H4 (cell line): ENCODE measurements at regions not wholly inside any gene's neighbourhood (a gene's known extent, or its start where the extent isn't known, plus 50 kb on each side); places are given as distances from the start of the nearest gene placed in this dataset.
"Not testable (repeated sequence)": the region's sequence is repeated elsewhere in the genome, so short reads cannot be mapped to it uniquely, and the experiment has no call there.

Experiments used
- DNase-seq: peaks from one replicate; pipeline ENCODE4 v3.0.0-alpha.2; 2015; ENCODE audit warnings: low spot score

GRCh38 chrX:94834226-94834625 is 1160.2 kb downstream of the FAM133A start:
- peak; percentile 3 for DNase-seq

- DNase-seq = no peak
Measured at GRCh38 chrX:94850811-94851210, 1176.8 kb downstream of the FAM133A start.

DNA sequence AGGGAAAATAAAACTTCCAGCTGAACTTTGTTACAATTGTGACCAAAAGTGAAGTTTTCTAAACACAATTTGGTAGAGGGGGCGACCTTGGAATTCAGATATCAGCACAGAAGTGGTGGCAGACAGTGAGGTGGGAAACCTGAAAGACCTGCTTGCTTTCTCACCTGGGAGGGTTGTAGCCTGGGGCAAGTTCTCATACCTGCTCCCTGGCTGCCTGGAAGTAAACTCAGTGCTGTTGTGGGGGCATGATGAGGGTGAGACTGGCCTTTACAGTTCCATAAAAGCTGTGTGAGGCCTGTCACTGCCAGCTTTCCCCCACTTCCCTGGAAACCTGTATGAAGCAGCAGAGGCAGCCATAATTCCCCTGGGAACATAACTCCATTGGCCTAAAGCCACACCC is 1180.2 kb downstream of the FAM133A start:
- DNase-seq = no peak

GRCh38 chrX:94862470-94862869 is 1188.5 kb downstream of the FAM133A start:
- DNase-seq = peak; percentile 2

DNA sequence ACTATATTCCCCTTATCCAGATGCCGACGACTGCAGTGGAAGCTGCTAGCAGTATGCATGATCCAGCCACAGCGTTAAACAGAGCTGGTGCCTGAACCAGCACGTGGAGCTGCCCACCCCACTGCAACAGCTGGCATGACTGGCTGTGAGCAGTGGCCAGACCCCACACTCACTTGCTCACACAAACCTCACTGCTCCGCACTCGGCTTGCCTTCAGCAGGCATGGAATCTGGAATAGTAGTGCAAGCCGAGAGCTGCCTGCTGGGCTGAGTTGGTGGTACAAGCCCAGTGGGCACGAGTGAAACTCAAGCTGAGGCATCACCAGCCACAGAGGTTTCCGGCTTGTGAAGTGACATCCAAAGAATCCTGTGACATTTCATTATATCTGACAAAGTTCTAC is 1197.6 kb downstream of the FAM133A start:
- no peak for DNase-seq

DNA sequence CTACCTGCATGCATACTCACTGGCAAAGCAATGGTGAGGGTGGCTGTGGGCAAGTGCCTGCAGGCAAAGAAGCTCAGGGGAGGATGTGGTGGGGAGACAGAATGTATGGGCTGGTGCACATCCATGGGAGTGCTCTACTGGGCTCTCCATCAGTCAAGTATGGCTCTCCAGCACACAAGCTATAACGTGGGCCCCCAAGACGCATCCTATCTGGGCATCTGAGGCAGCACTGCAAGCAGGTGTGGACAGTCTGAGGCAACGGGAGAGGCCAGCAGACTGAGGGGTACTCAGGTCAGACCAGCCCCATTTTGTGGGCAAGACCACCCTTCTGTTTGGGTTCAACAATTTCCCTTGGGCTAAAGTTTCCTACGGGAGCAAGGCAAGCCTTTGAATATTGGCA is 1227.8 kb downstream of the FAM133A start:
- DNase-seq = no peak

DNA sequence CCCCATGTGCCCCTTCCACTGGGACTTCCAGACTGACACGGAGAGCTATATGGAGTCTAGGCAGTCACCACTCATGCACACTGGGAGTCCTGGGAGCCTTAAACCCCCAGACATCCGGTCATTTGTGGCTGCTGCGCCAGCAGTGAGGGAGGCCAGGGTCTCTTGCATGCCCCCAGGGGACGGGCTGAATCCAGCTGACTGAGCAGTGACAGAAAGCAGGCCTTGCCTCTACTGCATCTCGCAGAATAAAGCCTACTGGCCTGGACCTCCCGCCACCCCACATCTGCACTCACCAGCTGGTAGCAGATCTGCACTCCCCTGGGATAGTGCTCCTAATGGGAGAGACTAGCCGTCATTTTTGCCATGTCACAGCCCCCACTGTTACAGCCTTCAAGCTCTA is 1234.2 kb downstream of the FAM133A start:
- no peak for DNase-seq

DNA sequence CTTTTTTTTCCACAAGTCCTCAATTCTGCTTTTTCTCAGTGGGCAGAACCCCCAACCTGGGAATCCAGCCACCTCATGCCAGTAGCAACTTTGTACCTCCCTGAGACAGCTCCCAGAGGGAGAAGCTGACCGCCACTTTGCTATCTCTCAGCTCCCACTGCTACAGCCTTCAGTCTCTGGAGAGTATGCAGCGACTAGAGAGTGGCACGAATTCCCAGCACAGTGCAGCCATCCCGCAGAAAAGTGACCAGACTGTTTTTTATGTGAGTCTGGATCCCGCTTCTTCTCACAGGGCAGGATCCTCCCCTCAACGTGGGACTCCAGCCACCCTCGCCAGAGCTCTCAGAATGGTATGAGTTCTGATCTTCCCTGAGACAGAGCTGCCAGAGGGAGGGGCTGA is 1234.6 kb downstream of the FAM133A start:
- no peak for DNase-seq

- no peak for DNase-seq
Measured at GRCh38 chrX:94914235-94914634, 1240.2 kb downstream of the FAM133A start.

DNA sequence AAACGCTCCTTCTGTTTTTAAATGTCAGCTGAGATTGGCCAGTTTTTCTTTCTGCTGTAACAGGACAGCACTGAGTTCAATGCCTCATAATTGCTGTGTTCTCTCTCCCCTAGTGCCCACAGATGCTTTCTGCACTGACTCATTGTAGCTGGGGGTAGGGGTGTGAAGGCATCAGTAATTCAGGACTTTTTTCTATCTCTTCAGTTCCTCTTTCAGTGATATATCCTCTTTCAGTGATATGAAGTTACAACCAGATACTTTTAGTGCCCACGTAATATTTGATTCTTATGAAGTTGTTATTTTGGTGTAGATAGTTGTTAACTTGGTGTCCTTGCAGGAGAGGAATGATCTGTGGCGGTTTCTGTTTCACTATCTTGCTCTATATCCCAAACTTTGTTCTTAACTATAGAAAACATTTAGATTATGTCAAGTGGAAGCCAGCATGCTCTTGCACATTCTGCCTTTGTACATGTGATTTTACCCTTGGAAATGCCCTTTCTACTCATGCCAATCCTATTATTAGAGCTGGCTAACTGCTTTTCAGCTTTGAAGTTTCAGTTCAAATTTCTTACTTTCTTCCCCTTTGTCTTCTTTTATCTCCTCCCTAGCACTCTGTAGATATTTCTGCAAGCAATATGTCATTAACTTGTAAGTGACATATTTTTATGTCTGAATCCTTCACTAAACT is 1258.4 kb downstream of the FAM133A start:
- no peak for DNase-seq

GRCh38 chrX:94936722-94937121 is 1262.7 kb downstream of the FAM133A start:
- DNase-seq = no peak

DNA sequence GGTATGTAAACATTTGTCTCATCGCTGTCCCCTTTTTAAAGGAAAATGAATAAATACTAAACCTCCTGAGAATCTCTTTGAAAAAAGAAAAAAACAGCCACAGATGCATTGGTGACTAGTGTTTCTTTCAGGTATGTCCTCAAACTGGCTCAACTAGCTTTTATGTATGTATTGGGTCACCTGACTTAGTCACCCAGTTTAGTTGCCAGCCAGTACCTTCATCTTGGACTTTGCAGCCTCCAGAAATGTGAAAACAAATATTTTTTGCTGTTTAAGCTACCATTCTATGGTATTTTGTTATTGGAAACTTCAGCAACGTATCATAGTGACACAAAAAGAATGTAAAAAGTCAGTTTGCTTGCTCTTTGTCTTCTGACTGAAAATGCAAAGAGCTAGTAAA is 1263.5 kb downstream of the FAM133A start:
- no peak for DNase-seq

DNA sequence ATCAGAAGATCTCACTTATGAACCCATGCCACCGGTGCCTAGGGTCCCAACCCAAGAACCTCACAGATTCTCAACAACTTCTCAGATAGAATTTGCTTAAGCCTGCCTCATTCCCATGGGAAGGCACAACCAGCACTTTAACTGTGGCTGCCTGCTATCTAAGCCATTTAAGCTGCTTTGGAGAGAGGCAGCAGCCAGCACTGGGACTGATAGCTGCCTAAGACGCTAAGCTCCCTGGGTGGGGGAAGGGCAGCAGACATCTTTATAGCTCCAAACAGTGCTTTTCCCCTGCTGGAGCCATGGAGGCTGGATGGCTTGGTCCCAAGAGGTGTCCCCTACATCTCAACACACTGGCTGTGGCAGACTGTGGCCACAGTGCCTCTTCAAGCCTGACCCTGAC is 1268.6 kb downstream of the FAM133A start:
- no peak for DNase-seq

DNA sequence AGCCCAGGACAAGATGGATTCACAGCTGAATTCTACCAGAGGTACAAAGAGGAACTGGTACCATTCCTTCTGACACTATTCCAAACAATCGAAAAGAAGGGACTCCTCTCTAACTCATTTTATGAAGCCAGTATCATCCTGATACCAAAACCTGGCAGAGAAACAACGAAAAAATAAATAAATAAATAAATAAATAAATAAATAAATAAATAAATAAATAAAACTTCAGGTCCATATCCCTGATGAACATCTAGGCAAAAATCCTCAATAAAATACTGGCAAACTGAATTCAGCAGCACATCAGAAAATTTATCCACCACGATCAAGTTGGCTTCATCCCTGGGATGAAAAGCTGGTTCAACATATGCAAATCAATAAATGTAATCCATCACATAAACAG is 1272.1 kb downstream of the FAM133A start:
- not testable (repeated sequence) for DNase-seq

GRCh38 chrX:94961730-94962129 is 1287.7 kb downstream of the FAM133A start:
- no peak for DNase-seq

DNA sequence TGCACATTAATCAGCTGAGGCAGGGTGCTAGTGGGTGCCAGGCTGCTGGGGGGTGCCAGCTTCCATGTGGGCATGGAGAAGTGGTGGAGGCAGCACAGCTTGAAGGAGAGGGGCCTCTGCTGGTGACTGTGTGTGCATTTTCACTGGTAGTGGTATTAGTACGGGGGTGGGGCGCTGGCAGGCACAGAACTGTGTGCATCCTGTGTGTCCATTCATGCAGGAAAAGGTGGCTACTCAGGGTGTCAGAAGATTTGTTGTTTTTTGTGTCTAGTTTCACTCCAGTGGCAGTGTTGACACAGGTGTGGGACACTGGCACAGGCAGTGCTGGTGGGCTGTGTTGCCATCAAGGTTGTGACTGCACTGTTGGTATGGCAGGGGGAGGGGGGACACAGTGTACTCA is 1303.6 kb downstream of the FAM133A start:
- no peak for DNase-seq

- DNase-seq = no peak
Measured at GRCh38 chrX:94977986-94978385, 1304.0 kb downstream of the FAM133A start.
